GM19328 (cell line): ENCODE measurements at regions not wholly inside any gene's neighbourhood (a gene's known extent, or its start where the extent isn't known, plus 50 kb on each side); places are given as distances from the start of the nearest gene placed in this dataset.

ENCODE experiments used
- ATAC-seq: cut with Tn5 transposase; IDR thresholded peaks from one replicate; pipeline ENCODE4 v1.9.1; 2021; ENCODE audit warnings: mild to moderate bottlenecking, moderate library complexity; ENCODE audit not compliant: unreplicated experiment

- ATAC-seq: no peak
Measured at GRCh38 chr20:50369225-50370035, 140.8 kb upstream of the PTPN1 start.

- ATAC-seq: no peak
Measured at GRCh38 chr20:50370036-50370566, 140.1 kb upstream of the PTPN1 start.

- no peak for ATAC-seq
Measured at GRCh38 chr20:50371878-50372769, 138.1 kb upstream of the PTPN1 start.

- no peak for ATAC-seq
Measured at GRCh38 chr20:50372770-50373088, 137.5 kb upstream of the PTPN1 start.

- ATAC-seq: no peak
Measured at GRCh38 chr20:50373674-50374286, 136.4 kb upstream of the PTPN1 start.

GRCh38 chr20:50374541-50375078 is 135.6 kb upstream of the PTPN1 start:
- no peak for ATAC-seq

- ATAC-seq: no peak
Measured at GRCh38 chr20:50376179-50376887, 133.8 kb upstream of the PTPN1 start.

- no peak for ATAC-seq
Measured at GRCh38 chr20:50376888-50377459, 133.2 kb upstream of the PTPN1 start.

GRCh38 chr20:50378170-50379000 is 131.8 kb upstream of the PTPN1 start:
- ATAC-seq: no peak

- no peak for ATAC-seq
Measured at GRCh38 chr20:50379049-50379990, 130.9 kb upstream of the PTPN1 start.

- no peak for ATAC-seq
Measured at GRCh38 chr20:50379991-50380696, 130.0 kb upstream of the PTPN1 start.

- no peak for ATAC-seq
Measured at GRCh38 chr20:50380697-50381040, 129.5 kb upstream of the PTPN1 start.

GRCh38 chr20:50381075-50381732 is 129.0 kb upstream of the PTPN1 start:
- no peak for ATAC-seq

- no peak for ATAC-seq
Measured at GRCh38 chr20:50381771-50382593, 128.2 kb upstream of the PTPN1 start.

- ATAC-seq: no peak
Measured at GRCh38 chr20:50385733-50386640, 124.2 kb upstream of the PTPN1 start.
